PC-9 (cell line): ENCODE measurements at regions not wholly inside any gene's neighbourhood (a gene's known extent, or its start where the extent isn't known, plus 50 kb on each side); places are given as distances from the start of the nearest gene placed in this dataset.

ENCODE experiments used
- BruUV-seq: library from RNA; stranded (reverse); fragments of 400-500 nt; replicated peaks from 2 replicates; lab custom pipeline; 2021; lab: Mats Ljungman, UMichigan
- CTCF ChIA-PET: fragments of 300-600 bp; sonication (Branson Sonifier 250); formaldehyde crosslinking; loops from one replicate; lab custom pipeline; 2022; ENCODE audit warnings: antibody characterized with exemption; lab: Charles Lee
- POLR2A ChIA-PET: fragments of 300-600 bp; sonication (Branson Sonifier 250); formaldehyde crosslinking; loops from one replicate; lab custom pipeline; 2022; ENCODE audit warnings: antibody characterized with exemption; ENCODE audit not compliant: unreplicated experiment; lab: Charles Lee
- DNase-seq, 2 experiments: peaks; one replicate each; pipeline versions ENCODE4 v3.0.0 to v3.0.0-alpha.2; 2015 to 2022; ENCODE audit warnings: mixed read lengths in 1 of 2
- H2AFZ ChIP-seq: fragments of 200-600 bp; sonication (generic); 2 replicates; pipeline ENCODE4 v1.8.1; 2017; ENCODE audit warnings: antibody characterized with exemption
- H3F3A ChIP-seq: fragments of 200-600 bp; sonication (generic); 2 replicates; pipeline ENCODE4 v1.8.1; 2017; ENCODE audit warnings: antibody characterized with exemption, mild to moderate bottlenecking, low read depth; ENCODE audit not compliant: insufficient read depth
- H3K27ac ChIP-seq: fragments of 200-600 bp; sonication (generic); 2 replicates; pipeline ENCODE4 v1.6.1; 2016; ENCODE audit warnings: mixed run types
- H3K27me3 ChIP-seq: fragments of 200-600 bp; sonication (generic); 2 replicates; pipeline ENCODE4 v1.6.1; 2016; ENCODE audit warnings: low read depth, mixed run types; ENCODE audit not compliant: insufficient read depth
- H3K36me3 ChIP-seq: fragments of 200-600 bp; sonication (generic); 2 replicates; pipeline ENCODE4 v1.6.1; 2016; ENCODE audit warnings: low read depth, mixed run types
- H3K4me1 ChIP-seq: fragments of 200-600 bp; sonication (generic); replicated peaks from 2 replicates; pipeline ENCODE4 v1.6.1; 2016; ENCODE audit warnings: mixed run types; ENCODE audit not compliant: insufficient read depth
- H3K4me2 ChIP-seq: fragments of 200-600 bp; sonication (generic); 2 replicates; pipeline ENCODE4 v1.6.1; 2017; ENCODE audit warnings: mixed run types
- H3K4me3 ChIP-seq: fragments of 200-600 bp; sonication (generic); 2 replicates; pipeline ENCODE4 v1.6.1; 2016; ENCODE audit warnings: mixed run types
- H3K79me2 ChIP-seq: fragments of 200-600 bp; sonication (generic); 2 replicates; pipeline ENCODE4 v1.6.1; 2017; ENCODE audit warnings: low read depth, mixed run types
- H3K9me2 ChIP-seq: fragments of 200-600 bp; sonication (generic); 2 replicates; pipeline ENCODE4 v1.8.1; 2017; ENCODE audit warnings: mild to moderate bottlenecking; ENCODE audit not compliant: insufficient read depth
- H3K9me3 ChIP-seq: fragments of 200-600 bp; sonication (generic); 2 replicates; pipeline ENCODE4 v1.8.1; 2016; ENCODE audit warnings: low read depth; ENCODE audit not compliant: insufficient read depth
- H4K20me1 ChIP-seq: fragments of 200-600 bp; sonication (generic); 2 replicates; pipeline ENCODE4 v1.8.1; 2017; ENCODE audit not compliant: insufficient read depth
- CTCF ChIP-seq: fragments of 200-600 bp; sonication (generic); conservative IDR thresholded peaks from 2 replicates; pipeline ENCODE4 v1.6.1; 2017; ENCODE audit warnings: mixed run types, antibody characterized with exemption, mild to moderate bottlenecking, moderate library complexity
- EZH2 ChIP-seq: fragments of 200-600 bp; sonication (generic); IDR thresholded peaks from 2 replicates; pipeline ENCODE4 v1.8.0; 2017; ENCODE audit warnings: antibody characterized with exemption, low read depth
- intact Hi-C: fragments of 100-400 bp; cut with micrococcal nuclease; formaldehyde crosslinking; loops from one replicate; pipeline ENCODE4 v1.10.0; 2022; ENCODE audit not compliant: unreplicated experiment

- Histone ChIP-seq H3K27ac (no peak overlapping the region), H4K20me1 (no peaks in the 10 kb centered on the region), H3K27me3 (no peaks in the 10 kb centered on the region), H3K9me3 (no peaks in the 10 kb centered on the region; the same call in 1 of the 2 replicates), H2AFZ (no peak overlapping the region), H3K4me3 (no peak overlapping the region), H3K4me2 (no peak overlapping the region), H3K9me2 (no peaks in the 10 kb centered on the region), H3F3A (no peaks in the 10 kb centered on the region), H3K4me1 (no peaks in the 10 kb centered on the region), H3K36me3 (no peaks in the 10 kb centered on the region), H3K79me2 (no peaks in the 10 kb centered on the region)
- POLR2A ChIA-PET = interaction anchor here (0.7 kb wide), 1 partner anchor 337 kb away, joined by 3 read pairs; no protein-coding TSS in a partner anchor
- CTCF ChIA-PET = no interaction called here
- TF ChIP-seq CTCF (no peak), EZH2 (no peak)
- no peak for DNase-seq
- BruUV-seq = no TSS peak
- intact Hi-C loops = no loop called here
Observed at GRCh38 chr5:44497606-44498005, 108.4 kb upstream of the FGF10 start.

GRCh38 chr5:44495280-44495679 lies 106.1 kb upstream of the FGF10 start:
- H3K4me1 ChIP-seq = no peaks in the 10 kb centered on the region
- ChIA-PET POLR2A (no interaction called here), CTCF (interaction anchor here (0.6 kb wide), 1 partner anchor 28 kb away, joined by 3 read pairs; no protein-coding TSS in a partner anchor)
- H3K79me2 ChIP-seq = no peaks in the 10 kb centered on the region
- H3K27me3 ChIP-seq = no peaks in the 10 kb centered on the region
- no peaks in the 10 kb centered on the region for H4K20me1 ChIP-seq
- no TSS peak for BruUV-seq
- H3K9me3 ChIP-seq = no peaks in the 10 kb centered on the region; the same call in 1 of the 2 replicates
- no peak overlapping the region for H3K4me2 ChIP-seq
- no peak for DNase-seq
- intact Hi-C loops = no loop called here
- no peaks in the 10 kb centered on the region for H3K9me2 ChIP-seq
- TF ChIP-seq EZH2 (no peak), CTCF (0 out of 2 replicates have a peak, but pooled peaks have one; percentile 26)
- no peak overlapping the region for H2AFZ ChIP-seq
- no peaks in the 10 kb centered on the region for H3K36me3 ChIP-seq
- H3F3A ChIP-seq = no peaks in the 10 kb centered on the region
- no peak overlapping the region for H3K4me3 ChIP-seq
- no peak overlapping the region for H3K27ac ChIP-seq

GRCh38 chr5:44489759-44490158 lies 100.5 kb upstream of the FGF10 start:
- BruUV-seq = no TSS peak
- ChIA-PET CTCF (no interaction called here), POLR2A (no interaction called here)
- intact Hi-C loops = no loop called here
- no peaks in the 10 kb centered on the region for H3K79me2 ChIP-seq
- H3K9me2 ChIP-seq = no peaks in the 10 kb centered on the region
- no peaks in the 10 kb centered on the region for H3K9me3 ChIP-seq
- no peak overlapping the region for H3K4me3 ChIP-seq
- no peak for DNase-seq
- H3K36me3 ChIP-seq = no peaks in the 10 kb centered on the region
- no peaks in the 10 kb centered on the region for H4K20me1 ChIP-seq
- no peak overlapping the region for H2AFZ ChIP-seq
- H3F3A ChIP-seq = no peaks in the 10 kb centered on the region
- no peak overlapping the region for H3K27ac ChIP-seq
- no peak overlapping the region for H3K4me2 ChIP-seq
- TF ChIP-seq CTCF (no peak), EZH2 (no peak)
- no peaks in the 10 kb centered on the region for H3K27me3 ChIP-seq
- H3K4me1 ChIP-seq = no peaks in the 10 kb centered on the region
